ENCODE measurements at regions not wholly inside any gene's neighbourhood (a gene's known extent, or its start where the extent isn't known, plus 50 kb on each side); places are given as distances from the start of the nearest gene placed in this dataset.

- no peak for DNase-seq
- ChIA-PET POLR2A (no interaction called here), CTCF (no interaction called here)
- intact Hi-C loops (cut with micrococcal nuclease), result no loop called here
- Mint-ChIP-seq H3K4me3 (no peak overlapping the region), H3K27ac (no peak overlapping the region), H3K9me3 (peaks cover 14% of the 10 kb centered on the region), H3K36me3 (ENCODE audit: low read depth) (no peaks in the 10 kb centered on the region), H3K4me1 (ENCODE audit: low read depth) (no peaks in the 10 kb centered on the region), H3K27me3 (no peaks in the 10 kb centered on the region)
- no peak for TF ChIP-seq CTCF (IDR thresholded peaks at IDR 0.05)
- ATAC-seq, result no peak
Observed at GRCh38 chr11:28773606-28774005, 665.4 kb downstream of the METTL15 start.

- ChIA-PET POLR2A (no interaction called here), CTCF (no interaction called here)
- DNase-seq, result no peak
- no peaks in the 10 kb centered on the region for H3K27me3 Mint-ChIP-seq
- H3K9me3 Mint-ChIP-seq, result peaks cover 14% of the 10 kb centered on the region
- no peak for ATAC-seq
- intact Hi-C loops (cut with micrococcal nuclease), result no loop called here
- no peak overlapping the region for H3K4me3 Mint-ChIP-seq
- no peaks in the 10 kb centered on the region for H3K36me3 Mint-ChIP-seq (ENCODE audit: low read depth)
- H3K27ac Mint-ChIP-seq, result no peak overlapping the region
- no peaks in the 10 kb centered on the region for H3K4me1 Mint-ChIP-seq (ENCODE audit: low read depth)
- TF ChIP-seq CTCF (IDR thresholded peaks at IDR 0.05), result no peak
Observed at GRCh38 chr11:28770806-28771205, 662.6 kb downstream of the METTL15 start.

- intact Hi-C loops (cut with micrococcal nuclease), result no loop called here
- no peak overlapping the region for H3K4me3 Mint-ChIP-seq
- H3K4me1 Mint-ChIP-seq (ENCODE audit: low read depth), result no peaks in the 10 kb centered on the region
- H3K9me3 Mint-ChIP-seq, result peaks cover 10% of the 10 kb centered on the region
- ATAC-seq (no peak), DNase-seq (no peak)
- TF ChIP-seq CTCF (IDR thresholded peaks at IDR 0.05), result no peak
- no peaks in the 10 kb centered on the region for H3K27me3 Mint-ChIP-seq
- no peak overlapping the region for H3K27ac Mint-ChIP-seq
- ChIA-PET CTCF (no interaction called here), POLR2A (no interaction called here)
- no peaks in the 10 kb centered on the region for H3K36me3 Mint-ChIP-seq (ENCODE audit: low read depth)
Observed at GRCh38 chr11:28767574-28767973, 659.4 kb downstream of the METTL15 start.

- ATAC-seq (no peak), DNase-seq (no peak)
- no peak overlapping the region for H3K27ac Mint-ChIP-seq
- H3K9me3 Mint-ChIP-seq, result no peaks in the 10 kb centered on the region
- POLR2A ChIA-PET, result no interaction called here
- CTCF ChIA-PET, result no interaction called here
- intact Hi-C loops (cut with micrococcal nuclease), result no loop called here
- H3K4me1 Mint-ChIP-seq (ENCODE audit: low read depth), result no peaks in the 10 kb centered on the region
- TF ChIP-seq CTCF (IDR thresholded peaks at IDR 0.05), result no peak
- H3K36me3 Mint-ChIP-seq (ENCODE audit: low read depth), result no peaks in the 10 kb centered on the region
- H3K27me3 Mint-ChIP-seq, result no peaks in the 10 kb centered on the region
- no peak overlapping the region for H3K4me3 Mint-ChIP-seq
Observed at GRCh38 chr11:28763876-28764275, 655.7 kb downstream of the METTL15 start.

- Mint-ChIP-seq H3K4me1 (ENCODE audit: low read depth) (no peaks in the 10 kb centered on the region), H3K4me3 (no peak overlapping the region), H3K27me3 (no peaks in the 10 kb centered on the region), H3K36me3 (ENCODE audit: low read depth) (no peaks in the 10 kb centered on the region), H3K9me3 (no peaks in the 10 kb centered on the region), H3K27ac (no peak overlapping the region)
- TF ChIP-seq CTCF (IDR thresholded peaks at IDR 0.05), result no peak
- intact Hi-C loops (cut with micrococcal nuclease), result no loop called here
- POLR2A ChIA-PET, result no interaction called here
- no peak for ATAC-seq
- no peak for DNase-seq
- CTCF ChIA-PET, result no interaction called here
Observed at GRCh38 chr11:28763151-28763550, 655.0 kb downstream of the METTL15 start.

Data from activated CD8-positive, alpha-beta T cell treated with anti-CD3 and anti-CD28 coated beads for 36 hours (primary cell).